ENCODE measurements at regions not wholly inside any gene's neighbourhood (a gene's known extent, or its start where the extent isn't known, plus 50 kb on each side); places are given as distances from the start of the nearest gene placed in this dataset.

- CTCF ChIA-PET: interaction anchor here (1.1 kb wide), 1 partner anchor 359 kb away, joined by 3 read pairs; no protein-coding TSS in a partner anchor
Measured at GRCh38 chr1:224492015-224492414, 57.4 kb upstream of the WDR26 start.

GRCh38 chr1:224492632-224493031 lies 58.0 kb upstream of the WDR26 start:
- no peaks in the 10 kb centered on the region for H3K36me3 ChIP-seq (ENCODE audit: control insufficient read depth, insufficient read depth, low read length)
- no peak overlapping the region for H3K4me3 ChIP-seq (ENCODE audit: low read depth, low read length)
- H3K27me3 ChIP-seq (ENCODE audit: control insufficient read depth, insufficient read depth, low read length): no peaks in the 10 kb centered on the region
- no peak for DNase-seq (ENCODE audit: low read depth)
- POLR2A ChIA-PET: no interaction called here
- TF ChIP-seq, protein P1, sequence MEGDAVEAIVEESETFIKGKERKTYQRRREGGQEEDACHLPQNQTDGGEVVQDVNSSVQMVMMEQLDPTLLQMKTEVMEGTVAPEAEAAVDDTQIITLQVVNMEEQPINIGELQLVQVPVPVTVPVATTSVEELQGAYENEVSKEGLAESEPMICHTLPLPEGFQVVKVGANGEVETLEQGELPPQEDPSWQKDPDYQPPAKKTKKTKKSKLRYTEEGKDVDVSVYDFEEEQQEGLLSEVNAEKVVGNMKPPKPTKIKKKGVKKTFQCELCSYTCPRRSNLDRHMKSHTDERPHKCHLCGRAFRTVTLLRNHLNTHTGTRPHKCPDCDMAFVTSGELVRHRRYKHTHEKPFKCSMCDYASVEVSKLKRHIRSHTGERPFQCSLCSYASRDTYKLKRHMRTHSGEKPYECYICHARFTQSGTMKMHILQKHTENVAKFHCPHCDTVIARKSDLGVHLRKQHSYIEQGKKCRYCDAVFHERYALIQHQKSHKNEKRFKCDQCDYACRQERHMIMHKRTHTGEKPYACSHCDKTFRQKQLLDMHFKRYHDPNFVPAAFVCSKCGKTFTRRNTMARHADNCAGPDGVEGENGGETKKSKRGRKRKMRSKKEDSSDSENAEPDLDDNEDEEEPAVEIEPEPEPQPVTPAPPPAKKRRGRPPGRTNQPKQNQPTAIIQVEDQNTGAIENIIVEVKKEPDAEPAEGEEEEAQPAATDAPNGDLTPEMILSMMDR (IDR thresholded peaks at IDR 0.05; ENCODE audit: insufficient read depth, low read depth, low read length): no peak
- CTCF ChIA-PET: no interaction called here

More at GRCh38 chr1:224492015-224492414, 57.4 kb upstream of the WDR26 start:
- no peaks in the 10 kb centered on the region for H3K27me3 ChIP-seq (ENCODE audit: control insufficient read depth, insufficient read depth, low read length)
- DNase-seq (ENCODE audit: low read depth): no peak
- TF ChIP-seq, protein P1 (IDR thresholded peaks at IDR 0.05; ENCODE audit: insufficient read depth, low read depth, low read length): no peak
- POLR2A ChIA-PET: no interaction called here
- no peak overlapping the region for H3K4me3 ChIP-seq (ENCODE audit: low read depth, low read length)
- no peaks in the 10 kb centered on the region for H3K36me3 ChIP-seq (ENCODE audit: control insufficient read depth, insufficient read depth, low read length)

DNA sequence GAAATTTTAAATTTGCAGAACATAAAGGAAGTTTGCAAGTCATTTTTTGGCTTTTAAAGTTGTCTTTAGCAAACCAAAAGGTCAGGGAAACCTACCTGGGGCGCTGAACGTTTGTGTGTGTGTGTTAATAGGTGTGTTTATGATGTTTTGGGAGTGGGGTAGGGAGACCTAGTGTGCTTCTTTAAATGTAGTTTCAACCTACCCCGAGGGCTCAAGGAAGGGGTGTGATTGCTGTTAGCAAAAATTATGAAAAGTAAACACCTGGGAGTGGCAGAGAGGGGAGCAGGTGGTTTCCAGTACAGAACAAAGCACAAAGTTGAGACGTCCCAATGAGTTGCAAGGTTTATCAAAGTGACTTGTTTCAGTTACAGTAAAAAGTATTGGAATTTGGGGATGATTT lies 58.7 kb upstream of the WDR26 start:
- POLR2A ChIA-PET: no interaction called here
- Histone ChIP-seq H3K36me3 (ENCODE audit: control insufficient read depth, insufficient read depth, low read length) (no peaks in the 10 kb centered on the region), H3K27me3 (ENCODE audit: control insufficient read depth, insufficient read depth, low read length) (no peaks in the 10 kb centered on the region), H3K4me3 (ENCODE audit: low read depth, low read length) (no peak overlapping the region)
- CTCF ChIA-PET: no interaction called here
- TF ChIP-seq, protein P1 (IDR thresholded peaks at IDR 0.05; ENCODE audit: insufficient read depth, low read depth, low read length): no peak
- no peak for DNase-seq (ENCODE audit: low read depth)

GRCh38 chr1:224494343-224494742 lies 59.7 kb upstream of the WDR26 start:
- CTCF ChIA-PET: no interaction called here

GRCh38 chr1:224495866-224496265 lies 61.3 kb upstream of the WDR26 start:
- no peak overlapping the region for H3K4me3 ChIP-seq (ENCODE audit: low read depth, low read length)
- POLR2A ChIA-PET: no interaction called here
- CTCF ChIA-PET: interaction anchor here (0.7 kb wide), 1 partner anchor 40 kb away, joined by 3 read pairs; no protein-coding TSS in a partner anchor
- H3K27me3 ChIP-seq (ENCODE audit: control insufficient read depth, insufficient read depth, low read length): no peaks in the 10 kb centered on the region
- no peak for DNase-seq (ENCODE audit: low read depth)
- TF ChIP-seq, protein P1 (IDR thresholded peaks at IDR 0.05; ENCODE audit: insufficient read depth, low read depth, low read length): no peak
- H3K36me3 ChIP-seq (ENCODE audit: control insufficient read depth, insufficient read depth, low read length): no peaks in the 10 kb centered on the region

More at GRCh38 chr1:224494343-224494742, 59.7 kb upstream of the WDR26 start:
- H3K27me3 ChIP-seq (ENCODE audit: control insufficient read depth, insufficient read depth, low read length): no peaks in the 10 kb centered on the region
- no peaks in the 10 kb centered on the region for H3K36me3 ChIP-seq (ENCODE audit: control insufficient read depth, insufficient read depth, low read length)
- POLR2A ChIA-PET: no interaction called here
- no peak for DNase-seq (ENCODE audit: low read depth)
- TF ChIP-seq, protein P1 (IDR thresholded peaks at IDR 0.05; ENCODE audit: insufficient read depth, low read depth, low read length): no peak
- H3K4me3 ChIP-seq (ENCODE audit: low read depth, low read length): no peak overlapping the region
